OCI-LY1 (cell line): ENCODE measurements at regions not wholly inside any gene's neighbourhood (a gene's known extent, or its start where the extent isn't known, plus 50 kb on each side); places are given as distances from the start of the nearest gene placed in this dataset.

Experiments used
- CTCF ChIP-seq: fragments of 200-600 bp; sonication (generic), shearing (Covaris generic); IDR thresholded peaks from 2 replicates; pipeline ENCODE4 v1.5.1; 2017; ENCODE audit warnings: mild to moderate bottlenecking, antibody characterized with exemption, low read length, moderate library complexity, mixed read lengths
- EZH2 ChIP-seq: fragments of 200-600 bp; sonication (generic), shearing (Covaris generic); IDR thresholded peaks from 2 replicates; pipeline ENCODE4 v1.8.0; 2017; ENCODE audit warnings: borderline replicate concordance, mixed run types, mild to moderate bottlenecking, antibody characterized with exemption, low read length, moderate library complexity, mixed read lengths

- TF ChIP-seq CTCF (no peak), EZH2 (no peak)
Observed at GRCh38 chr2:10249798-10250197, 52.9 kb upstream of the HPCAL1 start.
